Chondrocyte (in vitro differentiated cells): ENCODE measurements at regions not wholly inside any gene's neighbourhood (a gene's known extent, or its start where the extent isn't known, plus 50 kb on each side); places are given as distances from the start of the nearest gene placed in this dataset.

Source experiments
- DNase-seq: peaks from one replicate; pipeline ENCODE4 v3.0.0; 2021; ENCODE audit warnings: mixed read lengths, low spot score
- H3K27ac Mint-ChIP-seq: one replicate; pipeline ENCODE4 v1.8.0; 2021; ENCODE audit warnings: mild to moderate bottlenecking, moderate library complexity, mixed read lengths; ENCODE audit not compliant: unreplicated experiment
- H3K27me3 Mint-ChIP-seq: 2 replicates; pipeline ENCODE4 v1.8.0; 2021; ENCODE audit warnings: low read depth, mixed read lengths
- H3K36me3 Mint-ChIP-seq: 2 replicates; pipeline ENCODE4 v1.8.0; 2021; ENCODE audit warnings: low read depth, mixed read lengths
- H3K4me1 Mint-ChIP-seq: 2 replicates; pipeline ENCODE4 v1.8.0; 2021; ENCODE audit warnings: low read depth, mild to moderate bottlenecking, mixed read lengths
- H3K4me3 Mint-ChIP-seq: one replicate; pipeline ENCODE4 v1.8.0; 2021; ENCODE audit warnings: mild to moderate bottlenecking, moderate library complexity, mixed read lengths; ENCODE audit not compliant: unreplicated experiment
- H3K9me3 Mint-ChIP-seq: 2 replicates; pipeline ENCODE4 v1.8.0; 2021; ENCODE audit warnings: low read depth, mixed read lengths
- CTCF ChIP-seq: fragments of 200-600 bp; sonication (generic); IDR thresholded peaks from 2 replicates; pipeline ENCODE4 v1.5.0; 2021; ENCODE audit warnings: antibody characterized with exemption, mild to moderate bottlenecking, moderate library complexity

- TF ChIP-seq CTCF, result no peak
- Mint-ChIP-seq H3K36me3 (no peaks in the 10 kb centered on the region), H3K9me3 (peaks cover 5% of the 10 kb centered on the region), H3K4me1 (no peaks in the 10 kb centered on the region), H3K27ac (no peak overlapping the region), H3K27me3 (no peaks in the 10 kb centered on the region), H3K4me3 (no peak overlapping the region)
- DNase-seq, result no peak
Measured at GRCh38 chr9:13520069-13520468, 240.6 kb upstream of the MPDZ start.

- Mint-ChIP-seq H3K9me3 (peaks cover 5% of the 10 kb centered on the region), H3K4me3 (no peak overlapping the region), H3K27ac (peak overlapping the region; percentile 93), H3K4me1 (peaks cover 14% of the 10 kb centered on the region), H3K36me3 (no peaks in the 10 kb centered on the region), H3K27me3 (no peaks in the 10 kb centered on the region)
- no peak for DNase-seq
- TF ChIP-seq CTCF, result no peak
Measured at GRCh38 chr9:13513716-13514444, 234.4 kb upstream of the MPDZ start.

- no peak for DNase-seq
- Mint-ChIP-seq H3K27me3 (no peaks in the 10 kb centered on the region), H3K4me3 (no peak overlapping the region), H3K36me3 (no peaks in the 10 kb centered on the region), H3K9me3 (peaks cover 5% of the 10 kb centered on the region), H3K4me1 (peaks cover 14% of the 10 kb centered on the region), H3K27ac (peak overlapping the region; percentile 93)
- no peak for TF ChIP-seq CTCF
Measured at GRCh38 chr9:13513286-13513685, 233.8 kb upstream of the MPDZ start.

GRCh38 chr9:13508681-13509080 is 229.2 kb upstream of the MPDZ start:
- Mint-ChIP-seq H3K4me1 (peaks cover 7% of the 10 kb centered on the region), H3K27me3 (no peaks in the 10 kb centered on the region), H3K4me3 (no peak overlapping the region), H3K36me3 (no peaks in the 10 kb centered on the region), H3K27ac (no peak overlapping the region), H3K9me3 (no peaks in the 10 kb centered on the region)
- no peak for DNase-seq
- TF ChIP-seq CTCF, result no peak

- H3K9me3 Mint-ChIP-seq, result no peaks in the 10 kb centered on the region
- H3K4me1 Mint-ChIP-seq, result peaks cover 2% of the 10 kb centered on the region
- no peak overlapping the region for H3K27ac Mint-ChIP-seq
- TF ChIP-seq CTCF, result no peak
- no peak overlapping the region for H3K4me3 Mint-ChIP-seq
- DNase-seq, result no peak
- no peaks in the 10 kb centered on the region for H3K36me3 Mint-ChIP-seq
- H3K27me3 Mint-ChIP-seq, result no peaks in the 10 kb centered on the region
Measured at GRCh38 chr9:13508086-13508485, 228.6 kb upstream of the MPDZ start.
